ENCODE measurements at regions not wholly inside any gene's neighbourhood (a gene's known extent, or its start where the extent isn't known, plus 50 kb on each side); places are given as distances from the start of the nearest gene placed in this dataset.

- TF ChIP-seq TAF1 (IDR thresholded peaks at IDR 0.05; ENCODE audit: borderline replicate concordance, insufficient read depth, low read length): no peak
- TF ChIP-seq REST (IDR thresholded peaks at IDR 0.05; ENCODE audit: insufficient read depth in 1 of 2, low read depth in 2 of 2, low read length in 2 of 2): no peak
These were observed 335.7 kb downstream of the SQOR start for GRCh38 chr15:45970542-45970941.
